Hepatocyte (in vitro differentiated cells): ENCODE measurements at regions not wholly inside any gene's neighbourhood (a gene's known extent, or its start where the extent isn't known, plus 50 kb on each side); places are given as distances from the start of the nearest gene placed in this dataset.

Experiments
- DNase-seq: peaks from one replicate; pipeline ENCODE4 v3.0.0-alpha.2; 2016; ENCODE audit warnings: low spot score
- H2AFZ ChIP-seq: fragments of 200-600 bp; sonication (generic); 2 replicates; pipeline ENCODE4 v1.6.0; 2016; ENCODE audit warnings: antibody characterized with exemption, mild to moderate bottlenecking
- H3K27ac ChIP-seq: fragments of 200-600 bp; sonication (generic); 2 replicates; pipeline ENCODE4 v1.5.1; 2016; ENCODE audit warnings: mild to moderate bottlenecking
- H3K27me3 ChIP-seq: fragments of 200-600 bp; sonication (generic); 2 replicates; pipeline ENCODE4 v1.6.1; 2016
- H3K36me3 ChIP-seq: fragments of 200-600 bp; sonication (generic); replicated peaks from 2 replicates; pipeline ENCODE4 v1.5.1; 2016; ENCODE audit warnings: low read depth; ENCODE audit not compliant: insufficient read depth
- H3K4me1 ChIP-seq: fragments of 200-600 bp; sonication (generic); 2 replicates; pipeline ENCODE4 v1.5.1; 2016; ENCODE audit warnings: mild to moderate bottlenecking, moderate library complexity; ENCODE audit not compliant: insufficient read depth
- H3K4me2 ChIP-seq: fragments of 200-600 bp; sonication (generic); 2 replicates; pipeline ENCODE4 v1.6.0; 2016
- H3K4me3 ChIP-seq: fragments of 200-600 bp; sonication (generic); 2 replicates; pipeline ENCODE4 v1.5.1; 2016; ENCODE audit warnings: mild to moderate bottlenecking
- H3K79me2 ChIP-seq: fragments of 200-600 bp; sonication (generic); 2 replicates; pipeline ENCODE4 v1.6.0; 2017; ENCODE audit warnings: mild to moderate bottlenecking
- H3K9me2 ChIP-seq: fragments of 200-600 bp; sonication (generic); replicated peaks from 2 replicates; pipeline ENCODE4 v1.6.0; 2017; ENCODE audit warnings: mild to moderate bottlenecking; ENCODE audit not compliant: insufficient read depth
- H3K9me3 ChIP-seq: fragments of 200-600 bp; sonication (generic); 2 replicates; pipeline ENCODE4 v1.5.1; 2016; ENCODE audit warnings: low read depth, mild to moderate bottlenecking
- H4K20me1 ChIP-seq: fragments of 200-600 bp; sonication (generic); 2 replicates; pipeline ENCODE4 v1.6.0; 2016; ENCODE audit warnings: mild to moderate bottlenecking; ENCODE audit not compliant: insufficient read depth, poor library complexity, severe bottlenecking
- CTCF ChIP-seq: fragments of 200-600 bp; sonication (generic); IDR thresholded peaks from 2 replicates; pipeline ENCODE4 v1.5.1; 2016; ENCODE audit warnings: antibody characterized with exemption, mild to moderate bottlenecking; ENCODE audit not compliant: poor library complexity
- EZH2 ChIP-seq: fragments of 200-600 bp; sonication (generic); IDR thresholded peaks from 2 replicates; pipeline ENCODE4 v1.6.1; 2016; ENCODE audit warnings: antibody characterized with exemption, mild to moderate bottlenecking, borderline replicate concordance
- EZH2phosphoT487 ChIP-seq: fragments of 200-600 bp; sonication (generic); IDR thresholded peaks from one replicate; pipeline ENCODE4 v1.6.1; 2018; ENCODE audit warnings: antibody characterized with exemption, mild to moderate bottlenecking, low read depth, moderate library complexity; ENCODE audit not compliant: unreplicated experiment, severe bottlenecking
- WGBS: methylation state at CpG from one replicate; pipeline ENCODE4 v1.1.6; 2016; ENCODE audit warnings: low lambda C conversion rate; ENCODE audit errors: missing lambda C conversion rate; 5-methylcytosine and 5-hydroxymethylcytosine counted together

GRCh38 chr5:38207343-38207742 lies 51.0 kb upstream of the EGFLAM start:
- no peak overlapping the region for H2AFZ ChIP-seq

GRCh38 chr5:38202741-38203140 lies 55.6 kb upstream of the EGFLAM start:
- TF ChIP-seq CTCF (no peak), EZH2 (no peak), EZH2phosphoT487 (no peak)
- Histone ChIP-seq H3K27me3 (peaks cover 29% of the 10 kb centered on the region), H3K4me2 (no peak overlapping the region), H3K27ac (no peak overlapping the region), H3K9me3 (no peaks in the 10 kb centered on the region), H3K4me3 (no peak overlapping the region), H3K36me3 (no peaks in the 10 kb centered on the region), H3K9me2 (no peaks in the 10 kb centered on the region), H3K4me1 (no peaks in the 10 kb centered on the region), H3K79me2 (no peaks in the 10 kb centered on the region), H4K20me1 (no peaks in the 10 kb centered on the region), H2AFZ (no peak overlapping the region)
- WGBS, result 79% methylated on average over 4 of the region's 4 CpGs
- no peak for DNase-seq

More at GRCh38 chr5:38207343-38207742, 51.0 kb upstream of the EGFLAM start:
- TF ChIP-seq EZH2, result no peak
- no peak for TF ChIP-seq EZH2phosphoT487
- no peak for TF ChIP-seq CTCF
- Histone ChIP-seq H3K36me3 (no peaks in the 10 kb centered on the region), H3K79me2 (no peaks in the 10 kb centered on the region), H3K4me1 (no peaks in the 10 kb centered on the region), H3K9me2 (no peaks in the 10 kb centered on the region), H3K9me3 (no peaks in the 10 kb centered on the region), H3K4me2 (no peak overlapping the region), H3K27ac (no peak overlapping the region), H4K20me1 (no peaks in the 10 kb centered on the region), H3K27me3 (peaks cover 29% of the 10 kb centered on the region), H3K4me3 (no peak overlapping the region)
- peak; percentile 12 for DNase-seq

GRCh38 chr5:38200872-38201557 lies 57.3 kb upstream of the EGFLAM start:
- no peak overlapping the region for H3K27ac ChIP-seq
- no peaks in the 10 kb centered on the region for H3K9me3 ChIP-seq
- WGBS, result 79% methylated on average over 1 of the region's 1 CpG
- no peaks in the 10 kb centered on the region for H3K9me2 ChIP-seq
- no peak for TF ChIP-seq EZH2
- no peak for TF ChIP-seq CTCF
- no peak for TF ChIP-seq EZH2phosphoT487
- DNase-seq, result no peak
- peaks cover 22% of the 10 kb centered on the region for H3K27me3 ChIP-seq
- H4K20me1 ChIP-seq, result no peaks in the 10 kb centered on the region
- no peaks in the 10 kb centered on the region for H3K79me2 ChIP-seq
- no peaks in the 10 kb centered on the region for H3K4me1 ChIP-seq
- H3K4me2 ChIP-seq, result no peak overlapping the region
- H3K36me3 ChIP-seq, result no peaks in the 10 kb centered on the region
- H3K4me3 ChIP-seq, result no peak overlapping the region
- no peak overlapping the region for H2AFZ ChIP-seq

GRCh38 chr5:38197118-38197517 lies 61.2 kb upstream of the EGFLAM start:
- H3K4me3 ChIP-seq, result no peak overlapping the region
- H3K4me1 ChIP-seq, result no peaks in the 10 kb centered on the region
- H3K36me3 ChIP-seq, result no peaks in the 10 kb centered on the region
- no peak for DNase-seq
- H3K27ac ChIP-seq, result no peak overlapping the region
- H3K9me3 ChIP-seq, result no peaks in the 10 kb centered on the region
- WGBS, result 94% methylated on average over 3 of the region's 3 CpGs
- no peaks in the 10 kb centered on the region for H4K20me1 ChIP-seq
- no peaks in the 10 kb centered on the region for H3K79me2 ChIP-seq
- H2AFZ ChIP-seq, result no peak overlapping the region
- H3K9me2 ChIP-seq, result no peaks in the 10 kb centered on the region
- H3K4me2 ChIP-seq, result no peak overlapping the region
- no peak for TF ChIP-seq CTCF
- no peak for TF ChIP-seq EZH2
- no peak for TF ChIP-seq EZH2phosphoT487
- peaks cover 26% of the 10 kb centered on the region for H3K27me3 ChIP-seq
